ENCODE measurements at regions not wholly inside any gene's neighbourhood (a gene's known extent, or its start where the extent isn't known, plus 50 kb on each side); places are given as distances from the start of the nearest gene placed in this dataset.

- no peak for TF ChIP-seq CTCF (IDR thresholded peaks at IDR 0.05)
- TF ChIP-seq POLR2A (IDR thresholded peaks at IDR 0.05): no peak
Measured at GRCh38 chr3:110614186-110614585, 457.4 kb upstream of the NECTIN3 start.
